ENCODE measurements at regions not wholly inside any gene's neighbourhood (a gene's known extent, or its start where the extent isn't known, plus 50 kb on each side); places are given as distances from the start of the nearest gene placed in this dataset.

DNA sequence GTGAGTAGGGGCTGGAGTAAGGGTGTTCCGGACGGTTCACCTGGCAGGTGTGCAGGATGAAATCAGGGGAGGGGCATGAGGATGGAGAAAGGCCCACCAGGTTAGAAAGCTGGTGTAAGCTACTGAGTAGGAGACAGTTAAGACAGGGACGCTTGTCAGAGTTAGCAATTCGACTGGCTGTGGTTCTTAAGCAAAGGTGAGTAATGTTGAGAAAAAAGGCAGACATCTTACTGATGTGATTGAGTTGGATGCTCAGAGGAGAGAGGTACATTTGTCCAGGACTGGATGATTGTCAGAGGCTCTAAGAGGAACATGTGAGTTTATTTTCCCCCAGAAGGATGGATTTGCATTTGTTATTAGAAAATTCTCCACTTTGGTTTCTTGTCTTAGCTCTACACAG, 90.5 kb upstream of the MGAT5 start:
- no peak overlapping the region for H3K4me3 ChIP-seq (ENCODE audit: low read length)
- DNase-seq (ENCODE audit: low read depth): no peak
- TF ChIP-seq, protein P1, sequence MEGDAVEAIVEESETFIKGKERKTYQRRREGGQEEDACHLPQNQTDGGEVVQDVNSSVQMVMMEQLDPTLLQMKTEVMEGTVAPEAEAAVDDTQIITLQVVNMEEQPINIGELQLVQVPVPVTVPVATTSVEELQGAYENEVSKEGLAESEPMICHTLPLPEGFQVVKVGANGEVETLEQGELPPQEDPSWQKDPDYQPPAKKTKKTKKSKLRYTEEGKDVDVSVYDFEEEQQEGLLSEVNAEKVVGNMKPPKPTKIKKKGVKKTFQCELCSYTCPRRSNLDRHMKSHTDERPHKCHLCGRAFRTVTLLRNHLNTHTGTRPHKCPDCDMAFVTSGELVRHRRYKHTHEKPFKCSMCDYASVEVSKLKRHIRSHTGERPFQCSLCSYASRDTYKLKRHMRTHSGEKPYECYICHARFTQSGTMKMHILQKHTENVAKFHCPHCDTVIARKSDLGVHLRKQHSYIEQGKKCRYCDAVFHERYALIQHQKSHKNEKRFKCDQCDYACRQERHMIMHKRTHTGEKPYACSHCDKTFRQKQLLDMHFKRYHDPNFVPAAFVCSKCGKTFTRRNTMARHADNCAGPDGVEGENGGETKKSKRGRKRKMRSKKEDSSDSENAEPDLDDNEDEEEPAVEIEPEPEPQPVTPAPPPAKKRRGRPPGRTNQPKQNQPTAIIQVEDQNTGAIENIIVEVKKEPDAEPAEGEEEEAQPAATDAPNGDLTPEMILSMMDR (IDR thresholded peaks at IDR 0.05; ENCODE audit: insufficient read depth, low read depth, low read length, missing control alignments): no peak

DNA sequence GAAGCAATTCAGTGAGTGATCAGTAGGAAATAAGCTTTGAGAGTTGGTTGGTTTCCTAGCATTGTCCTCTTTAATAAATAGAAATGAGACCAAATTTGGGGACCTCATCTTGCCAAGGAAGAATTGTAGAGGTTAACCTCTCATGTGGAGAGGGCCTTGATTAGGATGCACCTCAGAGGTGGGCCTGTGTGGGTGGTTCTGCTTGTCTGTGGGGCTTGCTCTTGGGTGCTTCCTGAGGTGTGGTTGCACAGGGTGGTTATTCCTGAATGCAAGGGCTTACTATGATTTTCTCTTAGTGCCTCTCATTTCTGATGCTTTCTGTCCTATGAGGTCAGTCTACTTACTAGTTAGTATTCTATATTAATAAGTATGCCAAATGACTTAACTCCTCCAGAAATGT, 89.6 kb upstream of the MGAT5 start:
- DNase-seq (ENCODE audit: low read depth): no peak
- no peak overlapping the region for H3K4me3 ChIP-seq (ENCODE audit: low read length)
- TF ChIP-seq, protein P1 (IDR thresholded peaks at IDR 0.05; ENCODE audit: insufficient read depth, low read depth, low read length, missing control alignments): no peak

DNA sequence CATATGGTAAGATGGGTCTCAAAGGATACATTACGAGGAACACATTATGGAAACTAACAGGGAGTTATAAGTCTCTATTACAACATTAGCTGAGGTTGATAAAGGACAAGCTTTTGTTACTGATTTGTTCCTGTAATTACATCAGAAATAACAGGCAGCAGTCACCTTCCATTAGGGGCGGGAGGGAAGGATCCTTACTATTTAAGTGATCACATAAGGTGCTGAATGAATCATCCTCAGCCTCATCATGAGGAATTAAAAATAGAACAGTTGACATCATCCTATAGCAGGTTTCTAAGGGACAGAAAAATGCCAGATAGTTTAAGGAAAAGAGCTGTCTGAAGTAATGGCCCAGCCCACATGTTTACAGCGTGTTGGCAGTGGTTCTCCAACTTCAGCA, 86.9 kb upstream of the MGAT5 start:
- TF ChIP-seq, protein P1 (IDR thresholded peaks at IDR 0.05; ENCODE audit: insufficient read depth, low read depth, low read length, missing control alignments): no peak
- DNase-seq (ENCODE audit: low read depth): peak; percentile 84
- no peak overlapping the region for H3K4me3 ChIP-seq (ENCODE audit: low read length)

DNA sequence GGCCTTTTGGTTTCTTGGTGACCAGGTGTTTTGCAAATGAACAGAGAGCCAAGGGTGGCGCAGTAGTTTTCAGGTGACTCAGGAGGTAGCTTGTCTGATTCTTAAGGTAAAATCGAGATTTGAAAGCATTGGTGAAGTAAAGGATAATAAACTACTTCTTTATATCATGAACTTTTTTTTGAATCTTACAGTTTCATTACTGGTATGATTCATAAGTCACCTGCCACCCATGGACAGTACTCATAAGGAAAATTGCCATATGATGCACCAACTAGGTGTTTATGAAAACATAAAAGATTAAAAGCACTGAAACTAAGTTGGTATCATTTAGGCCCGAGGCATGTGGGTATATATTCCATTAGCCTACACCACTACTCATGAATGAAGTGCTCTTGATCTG, 84.1 kb upstream of the MGAT5 start:
- H3K4me3 ChIP-seq (ENCODE audit: low read length): no peak overlapping the region
- DNase-seq (ENCODE audit: low read depth): peak; percentile 51
- TF ChIP-seq, protein P1 (IDR thresholded peaks at IDR 0.05; ENCODE audit: insufficient read depth, low read depth, low read length, missing control alignments): no peak

DNA sequence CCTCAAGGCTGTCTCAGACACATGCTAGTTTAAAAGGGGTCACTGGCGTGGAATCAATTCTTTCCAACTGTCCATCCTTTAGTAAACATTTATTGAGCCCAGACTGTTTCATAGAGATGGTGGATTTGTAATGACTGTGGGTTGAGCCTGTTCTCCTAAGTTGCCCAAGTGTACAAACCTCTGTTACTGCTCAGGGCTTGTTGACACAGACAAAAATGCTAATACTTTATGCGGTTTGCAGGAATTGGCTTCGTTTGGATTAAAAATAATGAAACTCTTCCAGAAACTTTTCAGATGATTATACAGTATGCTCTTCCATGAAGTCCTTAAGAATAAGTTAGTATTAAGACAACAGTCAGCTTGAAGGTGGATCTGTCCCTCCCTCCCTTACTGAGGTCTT, 83.6 kb upstream of the MGAT5 start:
- TF ChIP-seq, protein P1 (IDR thresholded peaks at IDR 0.05; ENCODE audit: insufficient read depth, low read depth, low read length, missing control alignments): no peak
- no peak for DNase-seq (ENCODE audit: low read depth)
- H3K4me3 ChIP-seq (ENCODE audit: low read length): no peak overlapping the region

DNA sequence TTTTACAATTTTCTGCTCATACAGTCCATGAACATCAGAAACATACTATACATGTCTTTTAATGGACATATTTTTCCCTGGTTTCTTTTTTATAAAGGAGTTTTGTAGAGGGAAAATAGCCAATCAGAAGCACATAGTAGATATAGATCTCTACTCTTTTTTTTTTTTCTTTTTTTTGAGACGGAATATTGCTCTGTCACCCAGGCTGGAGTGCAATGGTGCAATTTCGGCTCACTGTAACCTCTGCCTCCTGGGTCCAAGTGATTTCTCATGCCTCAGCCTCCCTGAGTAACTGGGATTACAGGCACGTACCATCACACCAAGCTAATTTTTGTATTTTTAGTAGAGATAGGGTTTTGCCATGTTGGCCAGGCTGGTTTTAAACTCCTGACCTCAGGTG, 83.2 kb upstream of the MGAT5 start:
- TF ChIP-seq, protein P1 (IDR thresholded peaks at IDR 0.05; ENCODE audit: insufficient read depth, low read depth, low read length, missing control alignments): no peak
- no peak for DNase-seq (ENCODE audit: low read depth)
- H3K4me3 ChIP-seq (ENCODE audit: low read length): no peak overlapping the region

DNA sequence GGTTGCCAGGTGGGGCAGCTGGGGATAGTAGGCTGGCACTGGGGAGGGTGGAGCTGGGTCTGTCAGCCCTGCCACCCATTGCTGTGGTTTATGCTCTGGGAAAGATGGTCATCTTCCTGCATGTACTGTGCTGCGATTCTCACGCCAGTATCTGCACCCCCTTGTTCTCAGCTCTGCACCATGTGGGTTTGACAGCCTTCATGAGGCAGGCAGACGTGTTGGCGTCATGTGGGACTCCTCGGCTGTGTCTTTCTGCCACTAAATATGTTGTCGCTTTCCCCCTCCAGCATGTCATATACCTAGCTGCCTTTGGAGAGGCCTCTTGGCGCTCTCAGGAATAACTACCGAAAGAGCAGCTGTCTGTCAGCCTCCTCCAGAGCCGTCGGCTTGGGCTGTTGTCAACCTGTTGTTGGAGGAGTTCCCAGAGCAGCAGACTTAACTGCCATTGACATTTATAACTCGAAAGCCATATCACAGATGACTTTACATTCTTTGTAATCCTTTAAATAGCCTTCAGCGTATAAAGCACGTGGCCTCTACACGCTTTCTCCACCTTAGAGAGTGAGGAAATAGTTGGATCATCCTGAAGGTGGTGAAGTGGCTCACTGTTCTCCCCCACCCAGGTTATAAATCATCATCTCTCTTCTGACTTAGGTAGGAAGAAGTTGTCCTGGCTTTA, 80.4 kb upstream of the MGAT5 start:
- TF ChIP-seq, protein P1 (IDR thresholded peaks at IDR 0.05; ENCODE audit: insufficient read depth, low read depth, low read length, missing control alignments): no peak
- no peak overlapping the region for H3K4me3 ChIP-seq (ENCODE audit: low read length)
- DNase-seq (ENCODE audit: low read depth): peak; percentile 92

Data from epithelial cell of esophagus (primary cell).